Smooth muscle cell (in vitro differentiated cells): ENCODE measurements at regions not wholly inside any gene's neighbourhood (a gene's known extent, or its start where the extent isn't known, plus 50 kb on each side); places are given as distances from the start of the nearest gene placed in this dataset.

Source experiments
- DNase-seq: peaks from one replicate; lab custom pipeline; 2025; ENCODE audit not compliant: unreplicated experiment; lab: John Stamatoyannopoulos, UW
- H2AFZ ChIP-seq: fragments of 200-600 bp; sonication (generic); 2 replicates; pipeline ENCODE4 v1.6.0; 2016; ENCODE audit warnings: antibody characterized with exemption, low read depth, mild to moderate bottlenecking
- H3F3A ChIP-seq: fragments of 200-600 bp; sonication (generic); 2 replicates; pipeline ENCODE4 v1.6.0; 2017; ENCODE audit warnings: antibody characterized with exemption, low read depth
- H3K27ac ChIP-seq: fragments of 200-600 bp; sonication (generic); 2 replicates; pipeline ENCODE4 v1.5.1; 2016; ENCODE audit warnings: low read depth, mild to moderate bottlenecking
- H3K27me3 ChIP-seq: fragments of 200-600 bp; sonication (generic); 2 replicates; pipeline ENCODE4 v1.6.1; 2016; ENCODE audit warnings: low read depth, mild to moderate bottlenecking
- H3K36me3 ChIP-seq: fragments of 200-600 bp; sonication (generic); 2 replicates; pipeline ENCODE4 v1.5.1; 2016; ENCODE audit warnings: low read depth
- H3K4me1 ChIP-seq: fragments of 200-600 bp; sonication (generic); 2 replicates; pipeline ENCODE4 v1.5.1; 2016; ENCODE audit warnings: low read depth
- H3K4me2 ChIP-seq: fragments of 200-600 bp; sonication (generic); 2 replicates; pipeline ENCODE4 v1.6.0; 2016; ENCODE audit warnings: mild to moderate bottlenecking
- H3K4me3 ChIP-seq: fragments of 200-600 bp; sonication (generic); 2 replicates; pipeline ENCODE4 v1.5.1; 2016; ENCODE audit warnings: mild to moderate bottlenecking
- H3K79me2 ChIP-seq: fragments of 200-600 bp; sonication (generic); 2 replicates; pipeline ENCODE4 v1.6.0; 2016; ENCODE audit warnings: low read depth, mild to moderate bottlenecking
- H3K9ac ChIP-seq: fragments of 200-600 bp; sonication (generic); 2 replicates; pipeline ENCODE4 v1.6.0; 2016; ENCODE audit warnings: low read depth
- H3K9me3 ChIP-seq: fragments of 200-600 bp; sonication (generic); replicated peaks from 2 replicates; pipeline ENCODE4 v1.5.1; 2016; ENCODE audit warnings: low read depth
- H4K20me1 ChIP-seq: fragments of 200-600 bp; sonication (generic); 2 replicates; pipeline ENCODE4 v1.6.0; 2016; ENCODE audit warnings: low read depth
- WGBS: methylation state at CpG from one replicate; pipeline ENCODE4 v1.1.7; 2016; ENCODE audit warnings: low lambda C conversion rate; 5-methylcytosine and 5-hydroxymethylcytosine counted together
- TF ChIP-seq, protein P1 (sequence below): fragments of 200-600 bp; sonication (generic); IDR thresholded peaks from 2 replicates; pipeline ENCODE4 v1.5.1; 2017; ENCODE audit warnings: borderline replicate concordance, mild to moderate bottlenecking, antibody characterized with exemption; ENCODE audit not compliant: insufficient read depth, poor library complexity, severe bottlenecking

DNA sequence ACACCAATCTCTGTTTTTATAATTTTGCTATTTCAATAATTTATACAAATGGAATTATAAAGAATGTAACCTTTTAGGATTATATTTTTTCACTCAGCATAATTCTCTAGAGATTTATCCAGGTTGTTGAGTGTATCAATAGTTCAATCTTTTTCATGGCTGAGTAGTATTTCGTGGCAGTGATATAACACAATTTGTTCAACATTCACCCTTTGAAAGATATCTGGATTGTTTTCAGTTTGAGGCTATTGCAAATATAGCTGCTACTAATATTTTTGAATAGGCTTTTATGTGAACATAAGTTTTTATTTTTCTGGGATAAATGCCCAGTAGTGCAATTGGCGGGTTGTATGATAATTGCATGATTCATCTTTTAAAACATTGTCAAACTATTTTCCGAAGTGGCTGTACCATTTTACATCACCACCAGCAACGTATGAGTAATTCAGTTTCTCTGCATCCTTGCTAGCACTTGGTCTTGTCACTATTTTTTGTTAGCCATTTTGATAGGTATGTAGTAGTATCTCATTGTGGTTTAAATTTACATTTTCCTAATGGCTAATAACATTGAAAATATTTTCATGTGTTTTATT, 55.6 kb upstream of the ABCD3 start:
- H4K20me1 ChIP-seq = no peaks in the 10 kb centered on the region
- H3K36me3 ChIP-seq = no peaks in the 10 kb centered on the region
- no peaks in the 10 kb centered on the region for H3F3A ChIP-seq
- H3K9me3 ChIP-seq = no peaks in the 10 kb centered on the region
- no peak overlapping the region for H3K4me2 ChIP-seq
- H2AFZ ChIP-seq = no peak overlapping the region
- no peak overlapping the region for H3K9ac ChIP-seq
- TF ChIP-seq, protein P1, sequence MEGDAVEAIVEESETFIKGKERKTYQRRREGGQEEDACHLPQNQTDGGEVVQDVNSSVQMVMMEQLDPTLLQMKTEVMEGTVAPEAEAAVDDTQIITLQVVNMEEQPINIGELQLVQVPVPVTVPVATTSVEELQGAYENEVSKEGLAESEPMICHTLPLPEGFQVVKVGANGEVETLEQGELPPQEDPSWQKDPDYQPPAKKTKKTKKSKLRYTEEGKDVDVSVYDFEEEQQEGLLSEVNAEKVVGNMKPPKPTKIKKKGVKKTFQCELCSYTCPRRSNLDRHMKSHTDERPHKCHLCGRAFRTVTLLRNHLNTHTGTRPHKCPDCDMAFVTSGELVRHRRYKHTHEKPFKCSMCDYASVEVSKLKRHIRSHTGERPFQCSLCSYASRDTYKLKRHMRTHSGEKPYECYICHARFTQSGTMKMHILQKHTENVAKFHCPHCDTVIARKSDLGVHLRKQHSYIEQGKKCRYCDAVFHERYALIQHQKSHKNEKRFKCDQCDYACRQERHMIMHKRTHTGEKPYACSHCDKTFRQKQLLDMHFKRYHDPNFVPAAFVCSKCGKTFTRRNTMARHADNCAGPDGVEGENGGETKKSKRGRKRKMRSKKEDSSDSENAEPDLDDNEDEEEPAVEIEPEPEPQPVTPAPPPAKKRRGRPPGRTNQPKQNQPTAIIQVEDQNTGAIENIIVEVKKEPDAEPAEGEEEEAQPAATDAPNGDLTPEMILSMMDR = no peak
- H3K27ac ChIP-seq = no peak overlapping the region
- no peaks in the 10 kb centered on the region for H3K27me3 ChIP-seq
- no peaks in the 10 kb centered on the region for H3K79me2 ChIP-seq
- 90% methylated on average over 4 of the region's 4 CpGs for WGBS
- H3K4me1 ChIP-seq = no peaks in the 10 kb centered on the region
- H3K4me3 ChIP-seq = no peak overlapping the region
- no peak for DNase-seq

DNA sequence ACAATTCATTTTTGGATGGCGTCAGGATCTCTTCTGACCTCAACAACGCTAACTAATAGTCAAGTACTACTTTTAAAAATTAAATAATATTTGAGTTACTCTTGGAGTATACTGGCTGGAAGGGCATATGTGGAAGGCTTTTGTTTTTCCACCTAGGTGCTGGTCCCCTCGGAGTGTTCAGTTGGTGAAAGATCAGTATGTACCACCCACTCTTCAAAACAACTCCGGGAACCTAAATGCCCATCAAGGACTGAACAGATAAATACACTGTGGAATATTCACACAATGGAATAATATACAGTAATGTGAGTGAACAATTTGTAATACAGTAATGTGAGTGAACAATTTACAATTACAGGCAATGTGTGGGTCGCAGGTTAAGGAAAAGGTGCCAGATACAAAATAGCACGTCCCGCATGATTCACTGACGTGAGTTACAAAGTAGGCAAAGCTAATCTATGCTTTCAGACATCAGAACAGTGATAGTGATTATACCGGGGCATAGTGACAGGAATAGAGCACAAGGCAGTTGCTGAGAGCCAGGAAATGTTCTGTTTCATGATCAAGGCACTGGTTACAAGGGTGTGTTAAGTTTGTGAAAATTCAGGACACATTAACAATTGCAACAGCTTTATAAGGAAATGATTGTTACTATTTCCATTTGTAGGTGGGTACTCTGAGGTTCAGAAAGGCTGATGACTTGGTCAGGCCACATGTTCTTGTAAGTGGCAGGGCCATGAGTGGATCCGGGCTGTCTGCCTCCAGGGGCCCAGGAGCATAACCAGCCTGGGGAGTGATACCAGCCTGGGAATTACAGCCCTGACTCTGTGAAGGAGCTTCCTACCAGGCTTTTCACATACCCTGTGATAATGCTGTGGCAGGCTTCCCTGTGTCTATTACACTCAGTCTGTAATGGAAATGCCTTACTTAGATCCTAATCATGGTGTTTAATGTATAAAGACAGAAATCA, 59.3 kb upstream of the ABCD3 start:
- TF ChIP-seq, protein P1 = no peak
- no peaks in the 10 kb centered on the region for H3K4me1 ChIP-seq
- no peak overlapping the region for H3K4me3 ChIP-seq
- H3K27ac ChIP-seq = no peak overlapping the region
- H4K20me1 ChIP-seq = no peaks in the 10 kb centered on the region
- no peaks in the 10 kb centered on the region for H3K27me3 ChIP-seq
- H3F3A ChIP-seq = no peaks in the 10 kb centered on the region
- no peak overlapping the region for H3K4me2 ChIP-seq
- WGBS = 91% methylated on average over 10 of the region's 10 CpGs
- no peak overlapping the region for H3K9ac ChIP-seq
- no peak for DNase-seq
- no peaks in the 10 kb centered on the region for H3K9me3 ChIP-seq
- H3K36me3 ChIP-seq = no peaks in the 10 kb centered on the region
- no peaks in the 10 kb centered on the region for H3K79me2 ChIP-seq
- no peak overlapping the region for H2AFZ ChIP-seq

DNA sequence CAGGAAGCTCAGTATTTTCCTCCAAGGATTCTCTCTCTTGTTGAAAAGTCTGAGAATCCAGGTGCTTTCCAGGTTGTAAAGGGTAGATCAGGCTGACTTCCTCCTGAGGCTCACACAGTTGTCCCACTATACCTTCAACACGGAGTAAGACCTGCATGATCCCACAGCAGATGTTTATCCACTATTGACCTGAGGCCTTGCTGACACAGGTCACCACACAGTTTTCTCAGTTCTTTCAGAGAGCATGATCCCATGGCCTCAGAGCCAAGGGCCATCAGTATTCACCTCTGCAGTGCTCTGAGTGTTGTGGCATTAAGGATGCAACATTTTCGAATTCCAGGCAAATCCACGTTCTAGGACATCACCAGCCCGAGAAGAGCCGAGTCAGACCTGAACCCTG, 60.5 kb upstream of the ABCD3 start:
- H2AFZ ChIP-seq = no peak overlapping the region
- no peaks in the 10 kb centered on the region for H3K27me3 ChIP-seq
- 86% methylated on average over 5 of the region's 5 CpGs for WGBS
- H3K9me3 ChIP-seq = no peaks in the 10 kb centered on the region
- H3K4me2 ChIP-seq = no peak overlapping the region
- no peak overlapping the region for H3K9ac ChIP-seq
- no peaks in the 10 kb centered on the region for H3K4me1 ChIP-seq
- H3K4me3 ChIP-seq = no peak overlapping the region
- TF ChIP-seq, protein P1 = no peak
- H3K79me2 ChIP-seq = no peaks in the 10 kb centered on the region
- no peaks in the 10 kb centered on the region for H3F3A ChIP-seq
- no peaks in the 10 kb centered on the region for H3K36me3 ChIP-seq
- no peaks in the 10 kb centered on the region for H4K20me1 ChIP-seq
- no peak overlapping the region for H3K27ac ChIP-seq
- DNase-seq = no peak
